Activated CD4-positive, alpha-beta T cell treated with anti-CD3 and anti-CD28 coated beads, Interleukin-2, Interleukin-6, amounts not matched to agents 100 ng/mL and 50 ng/mL, durations not matched to agents 16 hours and 8 hours (primary cell): ENCODE measurements at regions not wholly inside any gene's neighbourhood (a gene's known extent, or its start where the extent isn't known, plus 50 kb on each side); places are given as distances from the start of the nearest gene placed in this dataset.
"Not testable (repeated sequence)": the region's sequence is repeated elsewhere in the genome, so short reads cannot be mapped to it uniquely, and the experiment has no call there.

ENCODE experiments used
- DNase-seq: peaks from one replicate; pipeline ENCODE4 v3.0.0-alpha.2; 2020

GRCh38 chr4:174400603-174401302 lies 117.0 kb downstream of the CEP44 start:
- not testable (repeated sequence) for DNase-seq

DNA sequence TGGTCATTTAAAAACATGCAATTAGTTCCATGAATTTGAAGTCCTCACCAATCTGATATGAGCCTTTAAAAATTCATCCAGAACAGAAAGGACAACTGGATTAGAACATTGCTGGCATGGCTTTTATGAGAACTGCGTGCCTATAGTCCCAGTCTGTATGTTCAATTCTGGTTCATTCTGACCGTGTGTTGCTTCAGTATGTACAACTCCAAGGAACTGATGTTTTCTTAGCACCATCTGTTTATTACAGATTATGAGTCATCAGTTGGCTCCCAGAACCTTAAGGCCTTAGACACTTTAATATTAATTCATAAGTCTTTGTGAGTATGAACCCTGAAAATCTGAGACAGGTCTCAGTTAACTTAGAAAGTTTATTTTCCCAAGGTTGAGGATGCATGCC lies 115.0 kb downstream of the CEP44 start:
- DNase-seq: no peak

- no peak for DNase-seq
Observed at GRCh38 chr4:174397366-174398155, 113.8 kb downstream of the CEP44 start.

DNA sequence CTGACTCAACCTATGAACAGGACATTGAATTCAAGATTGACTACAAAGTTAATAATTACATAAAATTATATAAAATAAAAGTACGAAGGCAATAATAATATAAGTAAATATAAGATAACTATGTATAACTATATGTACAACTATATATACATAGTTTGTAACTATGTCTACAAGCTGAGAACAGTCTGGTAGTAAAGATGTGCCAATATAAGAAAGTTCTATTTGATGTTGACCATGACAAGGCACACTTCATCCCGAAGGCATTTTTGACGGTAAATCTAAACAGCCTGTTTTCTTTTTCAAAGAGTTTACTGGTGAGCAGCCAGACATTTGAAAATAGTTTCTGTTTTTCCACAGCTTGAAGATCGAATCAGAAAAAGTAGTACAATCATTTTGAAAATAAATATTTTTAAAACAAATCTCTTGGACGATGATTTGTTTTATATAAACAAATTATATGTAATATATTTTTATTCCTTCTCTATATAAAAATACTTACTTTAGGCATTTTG lies 112.9 kb downstream of the CEP44 start:
- DNase-seq: no peak

GRCh38 chr4:174394915-174395314 lies 111.2 kb downstream of the CEP44 start:
- peak; percentile 10 for DNase-seq

DNA sequence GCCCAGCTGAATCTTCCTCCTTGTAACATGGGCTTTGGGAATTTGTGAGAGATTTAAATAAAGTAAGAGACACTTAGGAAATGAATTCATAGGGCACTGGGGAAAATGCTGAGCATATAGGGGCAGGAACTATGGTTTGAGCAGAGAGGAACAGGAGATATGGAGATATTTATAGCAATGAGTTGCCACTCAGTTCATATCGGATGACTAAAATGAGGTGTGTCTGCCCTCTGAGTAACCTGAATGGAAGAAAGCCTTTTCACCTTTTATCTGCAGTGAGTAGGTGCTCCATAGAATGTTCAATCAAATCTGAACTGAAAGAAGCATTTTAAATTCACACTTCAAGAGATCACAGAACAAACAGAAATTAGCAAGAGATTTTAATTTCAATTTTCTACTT lies 105.7 kb downstream of the CEP44 start:
- no peak for DNase-seq

DNA sequence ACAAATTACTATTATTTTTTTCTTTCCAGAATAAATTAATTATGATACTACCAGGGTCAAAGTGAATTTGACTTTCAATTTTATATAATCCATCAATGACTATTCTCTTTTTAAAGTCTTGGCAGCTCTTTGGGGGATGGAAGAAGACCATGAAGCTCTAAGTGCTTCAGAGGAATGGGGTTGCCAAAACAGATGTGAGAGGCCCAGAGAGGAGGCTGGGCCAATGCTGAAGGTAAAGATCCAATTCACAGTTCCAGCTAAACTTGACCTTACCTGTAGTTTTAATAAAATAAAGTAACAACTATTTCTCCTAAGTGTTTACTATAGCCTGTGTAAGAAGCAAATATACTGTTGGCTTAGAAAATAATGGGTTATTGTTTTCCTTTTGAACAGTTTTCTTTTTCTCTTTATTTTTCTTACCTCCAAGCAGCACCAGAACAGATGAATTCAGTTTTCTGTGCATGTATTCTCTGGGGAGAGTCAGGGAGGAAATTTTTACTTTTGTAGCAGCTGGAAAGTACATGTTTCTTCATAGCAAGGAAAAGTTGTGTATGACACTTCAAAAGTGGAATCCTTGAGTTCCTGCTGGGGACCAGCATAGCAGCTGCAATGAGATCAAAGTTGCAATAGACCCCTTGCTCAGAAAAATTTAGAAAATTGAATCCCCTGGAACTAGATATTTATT lies 104.9 kb downstream of the CEP44 start:
- DNase-seq: no peak

GRCh38 chr4:174387721-174388120 lies 104.0 kb downstream of the CEP44 start:
- DNase-seq: no peak

DNA sequence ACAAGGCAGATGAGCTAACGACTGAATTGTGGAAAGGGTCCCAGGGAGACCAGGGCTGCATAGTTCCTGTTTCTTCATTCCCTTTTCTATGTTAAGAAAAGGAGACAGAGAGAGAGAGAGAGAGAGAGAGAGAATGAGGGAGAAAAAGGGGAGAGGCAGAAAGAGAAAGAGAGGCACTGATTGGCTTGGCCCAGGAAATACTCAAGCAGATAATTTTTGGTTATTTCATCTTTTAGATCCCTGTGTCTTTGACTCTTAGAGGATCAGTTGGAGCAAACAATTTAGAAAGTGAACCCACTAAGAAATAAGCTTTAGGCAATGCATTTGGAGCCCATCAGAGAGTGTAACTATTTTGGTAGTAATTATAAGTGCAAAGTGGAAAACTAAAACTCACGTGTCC lies 103.4 kb downstream of the CEP44 start:
- no peak for DNase-seq

DNA sequence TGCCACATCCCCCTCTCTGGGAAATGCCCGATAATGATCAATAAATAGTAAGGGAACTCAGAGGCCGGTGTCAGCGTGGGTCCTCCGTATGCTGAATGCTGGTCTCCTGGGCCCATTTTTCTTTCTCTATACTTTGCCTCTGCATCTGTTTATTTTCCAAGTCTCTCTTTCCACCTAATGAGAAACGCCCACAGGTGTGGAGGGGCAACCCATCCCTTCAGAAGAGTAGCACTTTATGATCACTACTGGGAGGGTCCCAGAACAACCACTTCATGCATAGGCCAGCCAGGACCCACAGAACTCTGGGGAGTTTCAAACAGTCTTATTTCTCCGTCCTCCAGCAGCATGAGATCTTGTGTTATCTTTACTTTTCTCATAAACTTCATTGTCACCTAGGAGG lies 100.1 kb downstream of the CEP44 start:
- no peak for DNase-seq

DNA sequence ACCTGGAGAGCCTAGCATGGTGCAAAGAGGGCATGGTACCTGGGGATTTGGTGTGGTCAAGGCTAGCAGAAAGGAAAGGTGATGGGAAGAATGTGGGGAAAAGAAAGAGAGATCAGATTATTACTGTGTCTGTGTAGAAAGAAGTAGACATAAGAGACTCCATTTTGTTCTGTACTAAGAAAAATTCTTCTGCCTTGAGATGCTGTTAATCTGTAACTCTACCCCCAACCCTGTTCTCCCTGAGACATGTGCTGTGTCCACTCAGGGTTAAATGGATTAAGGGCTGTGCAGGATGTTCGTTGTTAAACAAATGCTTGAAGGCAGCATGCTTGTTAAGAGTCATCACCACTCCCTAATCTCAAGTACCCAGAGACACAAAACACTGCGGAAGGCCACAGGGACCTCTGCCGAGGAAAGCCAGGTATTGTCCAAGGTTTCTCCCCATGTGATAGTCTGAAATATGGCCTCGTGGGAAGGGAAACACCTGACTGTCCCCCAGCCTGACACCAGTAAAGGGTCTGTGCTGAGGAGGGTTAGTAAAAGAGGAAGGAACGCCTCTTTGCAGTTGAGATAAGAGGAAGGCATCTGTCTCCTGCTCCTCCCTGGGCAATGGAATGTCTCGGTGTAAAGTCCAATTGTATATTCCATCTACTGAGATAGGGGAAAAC lies 99.4 kb downstream of the CEP44 start:
- DNase-seq: not testable (repeated sequence)
